Tibial artery (tissue), 4 donors: ENCODE measurements at regions not wholly inside any gene's neighbourhood (a gene's known extent, or its start where the extent isn't known, plus 50 kb on each side); places are given as distances from the start of the nearest gene placed in this dataset.

Experiments used
- DNase-seq, 2 donors: peaks; one replicate each; pipeline ENCODE4 v3.0.0-alpha.2; 2019
- H3K27ac ChIP-seq, 2 donors: fragments of 200-600 bp; sonication (generic) in 1 of 2; 1 replicate in 1 of 2; 2 replicates in 1 of 2; pipeline ENCODE4 v1.5.1; 2018 to 2019; ENCODE audit warnings: mild to moderate bottlenecking in 1 of 2
- H3K27me3 ChIP-seq, 2 donors: fragments of 200-600 bp; sonication (generic) in 1 of 2; one replicate each; pipeline versions ENCODE4 v1.5.1 to v1.6.0; 2016 to 2019
- H3K36me3 ChIP-seq, 3 donors: fragments of 200-600 bp; sonication (generic) in 2 of 3; one replicate each; pipeline ENCODE4 v1.5.1; 2016 to 2019; ENCODE audit warnings: mild to moderate bottlenecking in 2 of 3
- H3K4me1 ChIP-seq, 4 donors: fragments of 200-600 bp; sonication (generic) in 2 of 4; 1 replicate in 3 of 4; 2 replicates in 1 of 4; pipeline ENCODE4 v1.5.1; 2016 to 2019
- H3K4me3 ChIP-seq, 2 donors: fragments of 200-600 bp; sonication (generic) in 1 of 2; 1 replicate in 1 of 2; 2 replicates in 1 of 2; pipeline ENCODE4 v1.5.1; 2018 to 2019; ENCODE audit warnings: mild to moderate bottlenecking in 2 of 2
- H3K9me3 ChIP-seq, 3 donors: fragments of 200-600 bp; sonication (generic) in 1 of 3; one replicate each; pipeline ENCODE4 v1.5.1; 2016 to 2019
- CTCF ChIP-seq, 2 experiments: fragments of 200-600 bp in 1 of 2; fragments of 450-650 bp in 1 of 2; IDR thresholded peaks; one replicate each; pipeline ENCODE4 v1.5.1; 2017 to 2019; ENCODE audit warnings: antibody characterized with exemption in 2 of 2, mild to moderate bottlenecking in 1 of 2, moderate library complexity in 1 of 2
- intact Hi-C: fragments of 100-400 bp; cut with DNase I; formaldehyde crosslinking; loops from one replicate; pipeline ENCODE4 v1.15.0; 2023; ENCODE audit warnings: low total_unique reads

DNA sequence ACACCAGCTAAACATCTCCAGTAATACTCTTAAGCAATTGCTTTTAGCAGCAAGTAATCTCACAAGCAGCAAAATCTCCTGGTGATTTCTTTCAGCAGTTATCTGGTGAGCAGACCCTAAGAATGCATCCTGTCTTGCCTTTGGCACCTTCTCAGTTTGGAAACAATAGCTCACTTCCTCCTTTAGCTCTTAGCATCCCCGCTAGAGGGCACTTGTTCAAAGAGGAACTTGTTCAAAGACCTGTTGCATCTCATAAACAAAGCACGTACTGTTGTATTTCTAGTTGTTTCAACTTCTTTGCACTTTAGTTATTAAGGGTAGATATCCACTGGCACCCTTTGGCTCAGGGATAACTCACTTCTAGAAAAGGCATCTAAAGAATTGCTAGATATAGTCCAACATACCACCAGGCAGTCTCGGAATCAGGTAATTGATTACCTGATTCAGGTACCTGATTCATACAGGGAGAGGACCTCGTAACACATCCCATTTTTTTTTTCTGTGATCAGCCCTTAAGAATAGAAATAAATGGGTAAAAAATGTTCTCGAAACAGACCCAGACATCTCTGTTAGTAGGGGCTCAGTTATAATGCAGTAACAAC, 81.9 kb upstream of the QRFPR start:
- Histone ChIP-seq H3K36me3 (no peaks in the 10 kb centered on the region), H3K9me3 (no peaks in the 10 kb centered on the region), H3K4me1 (no peaks in the 10 kb centered on the region), H3K27me3 (peaks cover 0 to 4% of the 10 kb centered on the region in 2 donors), H3K4me3 (no peak overlapping the region), H3K27ac (no peak overlapping the region)
- peak; percentile 33 to 39 for TF ChIP-seq CTCF (IDR thresholded peaks at IDR 0.05)
- intact Hi-C loops: no loop called here
- DNase-seq: no peak

DNA sequence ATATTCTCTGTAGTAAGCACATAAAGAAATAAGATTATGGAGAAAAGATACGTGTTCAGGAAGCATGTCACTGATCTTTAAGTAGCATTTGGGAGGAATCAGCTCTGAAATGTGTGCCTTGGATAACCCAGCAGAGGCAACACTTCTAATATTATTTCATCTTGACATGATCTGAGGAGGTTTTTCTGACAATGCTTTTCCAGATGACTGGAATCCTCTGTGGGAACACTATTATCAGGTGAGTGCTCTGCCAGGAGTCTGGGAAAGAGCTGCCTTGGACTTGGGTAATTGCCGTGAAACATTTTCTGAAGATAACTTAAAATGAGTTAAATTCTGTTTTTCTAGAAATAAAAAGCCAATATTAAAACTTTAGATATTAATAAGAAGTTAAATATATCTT, 78.2 kb upstream of the QRFPR start:
- Histone ChIP-seq H3K27ac (no peak overlapping the region), H3K36me3 (no peaks in the 10 kb centered on the region), H3K4me1 (no peaks in the 10 kb centered on the region), H3K9me3 (no peaks in the 10 kb centered on the region), H3K27me3 (peaks cover 0 to 7% of the 10 kb centered on the region in 2 donors), H3K4me3 (no peak overlapping the region)
- TF ChIP-seq CTCF (IDR thresholded peaks at IDR 0.05): no peak
- DNase-seq: no peak
- intact Hi-C loops: no loop called here

GRCh38 chr4:121457278-121457875, 76.6 kb upstream of the QRFPR start:
- no peak overlapping the region for H3K27ac ChIP-seq
- TF ChIP-seq CTCF (IDR thresholded peaks at IDR 0.05): no peak
- H3K4me1 ChIP-seq: no peaks in the 10 kb centered on the region
- no peak overlapping the region for H3K4me3 ChIP-seq
- H3K9me3 ChIP-seq: no peaks in the 10 kb centered on the region
- DNase-seq: no peak
- H3K36me3 ChIP-seq: no peaks in the 10 kb centered on the region
- peaks cover 0 to 7% of the 10 kb centered on the region in 2 donors for H3K27me3 ChIP-seq
- intact Hi-C loops: no loop called here

DNA sequence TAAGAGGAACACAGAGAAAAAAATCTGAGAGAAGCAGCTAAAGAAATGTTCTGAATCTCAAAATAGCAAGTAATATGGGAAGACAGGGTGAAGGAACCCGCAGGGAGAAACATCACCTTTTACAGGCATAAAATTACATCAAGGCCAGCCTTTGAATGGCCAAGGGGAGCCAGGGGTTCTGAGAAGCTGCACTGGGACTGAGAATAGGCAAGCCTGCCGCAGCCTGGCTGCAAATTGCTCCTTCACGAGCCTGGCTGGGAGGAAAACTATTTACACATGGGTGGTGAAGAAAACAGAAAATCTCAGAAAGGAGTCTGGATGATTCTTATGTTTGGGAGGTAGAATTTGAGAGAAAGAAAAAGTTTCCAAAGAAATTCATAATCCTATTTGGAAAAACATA, 74.5 kb upstream of the QRFPR start:
- Histone ChIP-seq H3K4me1 (no peaks in the 10 kb centered on the region), H3K27me3 (peaks cover 0 to 4% of the 10 kb centered on the region in 2 donors), H3K4me3 (no peak overlapping the region), H3K9me3 (no peaks in the 10 kb centered on the region), H3K36me3 (no peaks in the 10 kb centered on the region), H3K27ac (no peak overlapping the region)
- no peak for DNase-seq
- intact Hi-C loops: no loop called here
- no peak for TF ChIP-seq CTCF (IDR thresholded peaks at IDR 0.05)

- TF ChIP-seq CTCF (IDR thresholded peaks at IDR 0.05): no peak
- Histone ChIP-seq H3K27ac (no peak overlapping the region), H3K36me3 (no peaks in the 10 kb centered on the region), H3K4me3 (no peak overlapping the region), H3K27me3 (peaks cover 0 to 4% of the 10 kb centered on the region in 2 donors), H3K9me3 (no peaks in the 10 kb centered on the region), H3K4me1 (no peaks in the 10 kb centered on the region)
- intact Hi-C loops: no loop called here
- no peak for DNase-seq
Measured at GRCh38 chr4:121454251-121454979, 73.6 kb upstream of the QRFPR start.
